Neural progenitor cell (in vitro differentiated cells): ENCODE measurements at regions not wholly inside any gene's neighbourhood (a gene's known extent, or its start where the extent isn't known, plus 50 kb on each side); places are given as distances from the start of the nearest gene placed in this dataset.
A peak's percentile ranks its signal among the peaks of the same experiment; 100 is the strongest.

Experiments used
- DNase-seq: peaks from one replicate; pipeline ENCODE4 v3.0.0-alpha.2; 2016; ENCODE audit warnings: low spot score
- H2AFZ ChIP-seq: fragments of 200-600 bp; sonication (generic); replicated peaks from 2 replicates; pipeline ENCODE4 v1.6.1; 2016; ENCODE audit warnings: antibody characterized with exemption
- H3F3A ChIP-seq: fragments of 200-600 bp; sonication (generic); 2 replicates; pipeline ENCODE4 v1.6.1; 2016; ENCODE audit warnings: antibody characterized with exemption, low read depth
- H3K27ac ChIP-seq: fragments of 200-600 bp; sonication (generic); 2 replicates; pipeline ENCODE4 v1.5.1; 2016; ENCODE audit warnings: mild to moderate bottlenecking
- H3K27me3 ChIP-seq: fragments of 200-600 bp; sonication (generic); 2 replicates; pipeline ENCODE4 v1.6.1; 2016; ENCODE audit warnings: mild to moderate bottlenecking, moderate library complexity
- H3K36me3 ChIP-seq: fragments of 200-600 bp; sonication (generic); 2 replicates; pipeline ENCODE4 v1.5.1; 2016
- H3K4me1 ChIP-seq: fragments of 200-600 bp; sonication (generic); 2 replicates; pipeline ENCODE4 v1.6.1; 2016; ENCODE audit warnings: mixed run types
- H3K4me2 ChIP-seq: fragments of 200-600 bp; sonication (generic); 2 replicates; pipeline ENCODE4 v1.6.1; 2016
- H3K4me3 ChIP-seq: fragments of 200-600 bp; sonication (generic); 2 replicates; pipeline ENCODE4 v1.5.1; 2016
- H3K79me2 ChIP-seq: fragments of 200-600 bp; sonication (generic); 2 replicates; pipeline ENCODE4 v1.6.1; 2016; ENCODE audit warnings: low read depth
- H3K9ac ChIP-seq: fragments of 200-600 bp; sonication (generic); 2 replicates; pipeline ENCODE4 v1.6.1; 2016
- H3K9me3 ChIP-seq: fragments of 200-600 bp; sonication (generic); 2 replicates; pipeline ENCODE4 v1.5.1; 2016; ENCODE audit warnings: low read depth
- H4K20me1 ChIP-seq: fragments of 200-600 bp; sonication (generic); 2 replicates; pipeline ENCODE4 v1.6.1; 2016; ENCODE audit warnings: low read depth
- H3K27ac Mint-ChIP-seq: 3 replicates; pipeline ENCODE4 v1.8.0; 2021; ENCODE audit warnings: mixed read lengths
- H3K27me3 Mint-ChIP-seq: 2 replicates; pipeline ENCODE4 v1.8.0; 2022; ENCODE audit warnings: low read depth, mild to moderate bottlenecking, inconsistent platforms, moderate library complexity, mixed read lengths; ENCODE audit not compliant: insufficient read depth
- H3K36me3 Mint-ChIP-seq: 3 replicates; pipeline ENCODE4 v1.8.0; 2021; ENCODE audit warnings: mixed read lengths
- H3K4me1 Mint-ChIP-seq: 3 replicates; pipeline ENCODE4 v1.8.0; 2021; ENCODE audit warnings: mixed read lengths
- H3K4me3 Mint-ChIP-seq: 3 replicates; pipeline ENCODE4 v1.8.0; 2021; ENCODE audit warnings: mild to moderate bottlenecking, moderate library complexity, mixed read lengths
- H3K9me3 Mint-ChIP-seq: 3 replicates; pipeline ENCODE4 v1.8.0; 2020; ENCODE audit warnings: mixed read lengths
- EZH2 ChIP-seq: fragments of 200-600 bp; sonication (generic); IDR thresholded peaks from 2 replicates; pipeline ENCODE4 v1.6.1; 2017; ENCODE audit warnings: antibody characterized with exemption, mild to moderate bottlenecking, moderate library complexity
- EZH2phosphoT487 ChIP-seq: fragments of 200-600 bp; sonication (generic); IDR thresholded peaks from 2 replicates; pipeline ENCODE4 v1.6.1; 2017; ENCODE audit warnings: antibody characterized with exemption
- TF ChIP-seq, protein P1 (sequence below): fragments of 200-600 bp; sonication (generic); IDR thresholded peaks from 2 replicates; pipeline ENCODE4 v1.5.1; 2017; ENCODE audit warnings: antibody characterized with exemption, mild to moderate bottlenecking

DNA sequence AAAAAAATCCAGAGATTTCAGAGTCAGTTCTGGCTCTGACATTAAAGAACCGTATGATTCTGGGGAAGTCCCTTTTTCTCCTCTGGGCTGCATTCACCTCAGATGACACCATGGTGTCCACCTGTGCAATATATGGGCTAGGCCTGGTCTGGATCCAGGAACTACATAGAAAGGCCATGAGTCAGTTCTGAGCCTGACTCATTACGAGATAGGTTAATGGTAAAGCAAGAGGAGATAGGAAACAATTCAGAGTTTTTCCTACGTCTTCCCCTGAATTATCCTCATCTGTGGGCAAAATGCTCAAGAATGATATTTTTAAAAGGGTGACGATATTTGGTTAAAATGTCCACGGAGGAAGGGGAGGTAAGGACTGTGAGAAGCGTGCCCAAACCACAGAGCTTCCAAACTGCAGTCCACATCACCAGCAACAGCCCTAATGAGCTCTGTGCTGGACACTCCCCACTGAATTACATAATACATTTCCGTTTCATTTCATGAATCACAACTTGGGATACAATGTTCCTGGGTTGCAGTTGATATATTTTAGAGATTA lies 180.1 kb upstream of the OSR1 start:
- no peak overlapping the region for H3K4me2 ChIP-seq
- H2AFZ ChIP-seq = no peak overlapping the region

DNA sequence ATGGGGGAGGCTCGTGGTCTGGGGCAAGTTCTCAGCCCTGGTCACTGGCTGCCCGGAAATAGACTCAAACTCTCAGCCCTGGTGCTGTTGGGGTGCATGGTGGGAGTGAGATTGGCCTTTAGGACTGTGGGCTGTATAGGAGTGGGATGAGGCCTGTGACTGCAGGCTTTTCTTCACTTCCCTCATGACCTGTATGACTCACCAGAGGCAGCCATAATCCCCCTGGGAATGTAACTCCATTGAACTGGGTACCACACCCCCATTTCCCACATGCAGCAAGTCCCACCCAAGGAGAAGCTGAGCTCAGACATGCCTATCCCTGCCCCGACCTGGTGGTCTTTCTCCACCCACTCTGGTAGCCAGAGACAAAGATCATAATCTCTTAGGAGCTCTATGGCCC lies 177.7 kb upstream of the OSR1 start:
- Mint-ChIP-seq H3K36me3 (no peaks in the 10 kb centered on the region), H3K27ac (peak overlapping the region; percentile 13), H3K9me3 (no peaks in the 10 kb centered on the region), H3K4me3 (no peak overlapping the region), H3K4me1 (peaks cover 10% of the 10 kb centered on the region), H3K27me3 (peaks cover 6% of the 10 kb centered on the region)
- H3K36me3 ChIP-seq = no peaks in the 10 kb centered on the region
- H3K79me2 ChIP-seq = no peaks in the 10 kb centered on the region
- no peak overlapping the region for H2AFZ ChIP-seq
- TF ChIP-seq, protein P1, sequence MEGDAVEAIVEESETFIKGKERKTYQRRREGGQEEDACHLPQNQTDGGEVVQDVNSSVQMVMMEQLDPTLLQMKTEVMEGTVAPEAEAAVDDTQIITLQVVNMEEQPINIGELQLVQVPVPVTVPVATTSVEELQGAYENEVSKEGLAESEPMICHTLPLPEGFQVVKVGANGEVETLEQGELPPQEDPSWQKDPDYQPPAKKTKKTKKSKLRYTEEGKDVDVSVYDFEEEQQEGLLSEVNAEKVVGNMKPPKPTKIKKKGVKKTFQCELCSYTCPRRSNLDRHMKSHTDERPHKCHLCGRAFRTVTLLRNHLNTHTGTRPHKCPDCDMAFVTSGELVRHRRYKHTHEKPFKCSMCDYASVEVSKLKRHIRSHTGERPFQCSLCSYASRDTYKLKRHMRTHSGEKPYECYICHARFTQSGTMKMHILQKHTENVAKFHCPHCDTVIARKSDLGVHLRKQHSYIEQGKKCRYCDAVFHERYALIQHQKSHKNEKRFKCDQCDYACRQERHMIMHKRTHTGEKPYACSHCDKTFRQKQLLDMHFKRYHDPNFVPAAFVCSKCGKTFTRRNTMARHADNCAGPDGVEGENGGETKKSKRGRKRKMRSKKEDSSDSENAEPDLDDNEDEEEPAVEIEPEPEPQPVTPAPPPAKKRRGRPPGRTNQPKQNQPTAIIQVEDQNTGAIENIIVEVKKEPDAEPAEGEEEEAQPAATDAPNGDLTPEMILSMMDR = no peak
- TF ChIP-seq EZH2phosphoT487 = no peak
- no peak for TF ChIP-seq EZH2
- DNase-seq = peak; percentile 67
- H3K4me1 ChIP-seq = peaks cover 3% of the 10 kb centered on the region
- H3K27me3 ChIP-seq = no peaks in the 10 kb centered on the region
- no peak overlapping the region for H3K27ac ChIP-seq
- H4K20me1 ChIP-seq = no peaks in the 10 kb centered on the region
- H3F3A ChIP-seq = no peaks in the 10 kb centered on the region
- H3K9ac ChIP-seq = no peak overlapping the region
- no peak overlapping the region for H3K4me2 ChIP-seq
- no peaks in the 10 kb centered on the region for H3K9me3 ChIP-seq
- no peak overlapping the region for H3K4me3 ChIP-seq

More for the DNA sequence above, 180.1 kb upstream of the OSR1 start:
- Mint-ChIP-seq H3K27ac (no peak overlapping the region), H3K36me3 (no peaks in the 10 kb centered on the region), H3K27me3 (peaks cover 6% of the 10 kb centered on the region), H3K4me3 (no peak overlapping the region), H3K9me3 (no peaks in the 10 kb centered on the region), H3K4me1 (peaks cover 10% of the 10 kb centered on the region)
- no peaks in the 10 kb centered on the region for H3K36me3 ChIP-seq
- no peak for DNase-seq
- H3K27me3 ChIP-seq = no peaks in the 10 kb centered on the region
- H3K27ac ChIP-seq = no peak overlapping the region
- TF ChIP-seq, protein P1 = no peak
- no peak for TF ChIP-seq EZH2
- no peak for TF ChIP-seq EZH2phosphoT487
- H3K79me2 ChIP-seq = no peaks in the 10 kb centered on the region
- H3K9ac ChIP-seq = no peak overlapping the region
- no peaks in the 10 kb centered on the region for H3F3A ChIP-seq
- no peak overlapping the region for H3K4me3 ChIP-seq
- H4K20me1 ChIP-seq = no peaks in the 10 kb centered on the region
- H3K4me1 ChIP-seq = peaks cover 3% of the 10 kb centered on the region
- no peaks in the 10 kb centered on the region for H3K9me3 ChIP-seq

DNA sequence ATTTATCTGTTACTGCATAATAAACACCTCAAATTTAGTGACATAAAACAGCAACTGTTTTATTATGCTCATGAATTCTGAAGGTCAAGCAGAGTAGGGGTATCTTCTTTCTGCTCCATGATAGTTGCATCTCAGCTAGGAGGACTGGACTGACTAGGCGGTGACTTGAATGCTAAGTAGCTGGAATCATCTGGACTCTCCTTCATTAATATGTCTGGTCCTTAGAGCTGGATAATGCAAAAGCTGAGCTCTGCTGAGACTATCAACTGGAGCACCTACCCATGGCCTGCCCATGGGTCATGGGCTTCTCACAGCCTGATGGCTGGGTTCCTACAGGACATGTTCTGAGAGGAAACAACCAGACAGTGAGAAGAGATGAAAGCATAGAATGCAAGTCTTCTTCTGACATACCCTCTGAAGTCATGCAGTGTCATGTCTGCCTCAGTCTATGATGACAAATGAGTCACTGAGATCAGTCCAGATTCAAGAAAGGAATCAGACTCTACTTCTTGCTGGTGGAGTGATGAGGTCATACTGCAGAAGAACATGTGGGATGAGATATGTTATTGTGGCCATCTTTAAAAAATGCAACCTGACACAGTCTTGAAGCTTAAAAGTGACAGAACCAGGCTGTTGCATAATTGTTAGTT lies 174.2 kb upstream of the OSR1 start:
- Histone ChIP-seq H3K27me3 (no peaks in the 10 kb centered on the region), H3K9ac (no peak overlapping the region), H2AFZ (no peak overlapping the region), H3F3A (no peaks in the 10 kb centered on the region), H3K9me3 (no peaks in the 10 kb centered on the region), H3K4me1 (peaks cover 3% of the 10 kb centered on the region), H3K36me3 (no peaks in the 10 kb centered on the region), H3K79me2 (no peaks in the 10 kb centered on the region), H3K4me3 (no peak overlapping the region), H4K20me1 (no peaks in the 10 kb centered on the region), H3K27ac (no peak overlapping the region), H3K4me2 (no peak overlapping the region)
- Mint-ChIP-seq H3K4me3 (no peak overlapping the region), H3K9me3 (no peaks in the 10 kb centered on the region), H3K4me1 (peaks cover 10% of the 10 kb centered on the region), H3K36me3 (no peaks in the 10 kb centered on the region), H3K27ac (no peak overlapping the region), H3K27me3 (peaks cover 3% of the 10 kb centered on the region)
- TF ChIP-seq, protein P1 = no peak
- no peak for TF ChIP-seq EZH2
- no peak for TF ChIP-seq EZH2phosphoT487
- no peak for DNase-seq
